GM10248 (cell line): ENCODE measurements at regions not wholly inside any gene's neighbourhood (a gene's known extent, or its start where the extent isn't known, plus 50 kb on each side); places are given as distances from the start of the nearest gene placed in this dataset.

Source experiments
- CTCF ChIA-PET: fragments of 300-600 bp; sonication (Branson Sonifier 250); formaldehyde crosslinking; extraction: SDS; loops from one replicate; lab custom pipeline; 2021; ENCODE audit warnings: antibody characterized with exemption; lab: Yijun Ruan, JAX
- POLR2A ChIA-PET: fragments of 350-650 bp; sonication (Branson Sonifier 250); formaldehyde crosslinking; extraction: SDS; loops from one replicate; lab custom pipeline; 2020; ENCODE audit warnings: antibody characterized with exemption; lab: Yijun Ruan, JAX
- DNase-seq: peaks from one replicate; pipeline ENCODE4 v3.0.0; 2012; ENCODE audit errors: extremely low spot score
- TF ChIP-seq, protein P1 (sequence below): IDR thresholded peaks from 2 replicates; pipeline ENCODE4 v1.5.1; 2012; ENCODE audit warnings: mild to moderate bottlenecking, low read depth; ENCODE audit errors: extremely low read depth, missing control alignments, control extremely low read depth

DNA sequence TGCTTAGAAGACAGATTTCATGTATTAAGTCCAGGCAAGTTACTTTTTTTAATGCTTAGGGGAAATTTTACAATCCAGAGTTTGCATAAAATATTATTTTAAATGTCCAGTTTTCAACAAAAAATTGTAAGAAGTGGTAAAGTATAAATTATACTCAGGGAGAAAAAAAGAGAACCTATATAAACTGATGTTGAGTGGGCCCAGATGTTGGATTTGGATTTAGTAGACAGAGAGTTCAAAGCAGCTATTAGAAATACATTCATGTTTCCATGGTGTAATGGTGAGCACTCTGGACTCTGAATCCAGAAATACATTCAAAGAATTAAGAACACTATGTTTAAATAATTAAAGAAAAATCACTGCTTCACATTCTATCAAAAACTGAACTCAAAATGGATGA, 349.9 kb upstream of the ZNF507 start:
- TF ChIP-seq, protein P1, sequence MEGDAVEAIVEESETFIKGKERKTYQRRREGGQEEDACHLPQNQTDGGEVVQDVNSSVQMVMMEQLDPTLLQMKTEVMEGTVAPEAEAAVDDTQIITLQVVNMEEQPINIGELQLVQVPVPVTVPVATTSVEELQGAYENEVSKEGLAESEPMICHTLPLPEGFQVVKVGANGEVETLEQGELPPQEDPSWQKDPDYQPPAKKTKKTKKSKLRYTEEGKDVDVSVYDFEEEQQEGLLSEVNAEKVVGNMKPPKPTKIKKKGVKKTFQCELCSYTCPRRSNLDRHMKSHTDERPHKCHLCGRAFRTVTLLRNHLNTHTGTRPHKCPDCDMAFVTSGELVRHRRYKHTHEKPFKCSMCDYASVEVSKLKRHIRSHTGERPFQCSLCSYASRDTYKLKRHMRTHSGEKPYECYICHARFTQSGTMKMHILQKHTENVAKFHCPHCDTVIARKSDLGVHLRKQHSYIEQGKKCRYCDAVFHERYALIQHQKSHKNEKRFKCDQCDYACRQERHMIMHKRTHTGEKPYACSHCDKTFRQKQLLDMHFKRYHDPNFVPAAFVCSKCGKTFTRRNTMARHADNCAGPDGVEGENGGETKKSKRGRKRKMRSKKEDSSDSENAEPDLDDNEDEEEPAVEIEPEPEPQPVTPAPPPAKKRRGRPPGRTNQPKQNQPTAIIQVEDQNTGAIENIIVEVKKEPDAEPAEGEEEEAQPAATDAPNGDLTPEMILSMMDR, result no peak
- no peak for DNase-seq
- ChIA-PET POLR2A (no interaction called here), CTCF (no interaction called here)

DNA sequence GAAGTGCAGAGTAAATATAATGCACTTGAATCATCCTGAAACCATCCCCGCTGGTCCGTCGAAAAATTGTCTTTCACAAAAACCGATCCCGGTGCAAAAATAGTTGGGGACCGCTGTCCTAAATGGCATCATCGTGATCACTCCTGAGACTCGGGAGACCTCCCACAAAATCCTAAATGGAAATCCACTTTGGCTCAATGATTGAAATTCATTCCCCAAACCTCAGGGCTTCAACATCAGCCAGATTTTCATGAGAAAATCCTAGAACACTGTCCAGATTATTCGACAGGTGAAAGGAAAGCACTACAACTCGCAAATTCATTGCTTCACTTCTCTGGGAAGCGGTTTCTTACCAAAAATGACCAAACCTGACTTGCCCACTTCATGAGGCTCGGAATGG, 335.3 kb upstream of the ZNF507 start:
- POLR2A ChIA-PET, result no interaction called here
- TF ChIP-seq, protein P1, result no peak
- CTCF ChIA-PET, result interaction anchor here (0.7 kb wide), 1 partner anchor 662 kb away, joined by 3 read pairs; no protein-coding TSS in a partner anchor
- DNase-seq, result no peak

DNA sequence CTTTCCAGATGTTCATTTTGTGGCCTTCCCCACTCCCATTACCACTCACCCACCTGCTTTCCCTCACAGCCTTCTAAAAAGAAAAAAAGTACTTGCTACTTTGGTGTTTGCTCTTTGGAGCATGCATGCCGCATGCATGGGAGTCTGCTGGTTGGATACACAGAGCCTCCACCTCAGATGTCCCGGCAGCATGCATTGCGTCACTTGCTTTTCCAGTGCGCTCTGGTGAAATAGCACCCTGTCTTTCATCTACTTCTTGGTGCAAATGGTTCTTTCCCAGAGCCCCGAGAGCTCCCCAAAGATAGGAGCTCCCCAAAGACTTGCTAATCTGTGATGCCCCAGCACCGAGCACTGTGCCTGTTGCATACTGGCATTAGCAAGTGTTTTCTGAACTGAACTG, 333.2 kb upstream of the ZNF507 start:
- CTCF ChIA-PET, result no interaction called here
- DNase-seq, result no peak

DNA sequence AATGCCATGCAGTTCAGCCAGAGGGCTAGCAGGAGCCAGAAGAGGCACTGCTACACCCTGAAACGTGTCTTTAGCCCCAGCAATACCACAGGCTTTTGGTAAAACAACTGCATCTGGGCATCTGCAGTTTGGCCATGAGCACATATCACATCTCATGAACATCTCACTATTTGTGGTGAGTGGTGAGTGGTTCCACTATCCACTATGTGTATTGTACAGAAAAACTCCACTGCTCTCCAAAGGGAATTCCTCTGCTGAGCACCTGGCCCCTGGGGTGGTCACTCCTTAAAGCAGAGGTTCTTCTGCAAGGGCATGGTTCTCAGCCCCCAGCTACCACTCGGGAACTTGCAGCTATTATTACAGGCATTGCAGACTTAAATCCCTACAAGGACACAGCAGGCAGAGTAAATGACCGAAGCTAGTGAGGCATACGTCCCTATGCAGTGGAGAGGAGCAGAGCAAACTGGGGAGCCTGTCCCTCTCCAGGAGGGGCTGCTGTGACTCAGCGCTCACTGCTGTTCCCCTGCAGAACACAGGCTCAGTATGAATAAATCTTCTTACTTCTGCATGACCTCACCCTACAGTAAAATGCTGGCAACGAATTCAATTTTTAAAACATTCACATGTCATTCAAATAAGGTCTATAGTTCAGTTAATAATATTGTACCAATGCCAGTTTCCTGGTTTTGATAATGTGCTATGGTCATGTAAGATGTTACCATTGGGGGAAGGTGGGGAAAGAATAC, 332.4 kb upstream of the ZNF507 start:
- TF ChIP-seq, protein P1, result no peak
- ChIA-PET POLR2A (no interaction called here), CTCF (no interaction called here)
- no peak for DNase-seq

More for the DNA sequence above, 333.2 kb upstream of the ZNF507 start:
- POLR2A ChIA-PET, result no interaction called here
- TF ChIP-seq, protein P1, result no peak

DNA sequence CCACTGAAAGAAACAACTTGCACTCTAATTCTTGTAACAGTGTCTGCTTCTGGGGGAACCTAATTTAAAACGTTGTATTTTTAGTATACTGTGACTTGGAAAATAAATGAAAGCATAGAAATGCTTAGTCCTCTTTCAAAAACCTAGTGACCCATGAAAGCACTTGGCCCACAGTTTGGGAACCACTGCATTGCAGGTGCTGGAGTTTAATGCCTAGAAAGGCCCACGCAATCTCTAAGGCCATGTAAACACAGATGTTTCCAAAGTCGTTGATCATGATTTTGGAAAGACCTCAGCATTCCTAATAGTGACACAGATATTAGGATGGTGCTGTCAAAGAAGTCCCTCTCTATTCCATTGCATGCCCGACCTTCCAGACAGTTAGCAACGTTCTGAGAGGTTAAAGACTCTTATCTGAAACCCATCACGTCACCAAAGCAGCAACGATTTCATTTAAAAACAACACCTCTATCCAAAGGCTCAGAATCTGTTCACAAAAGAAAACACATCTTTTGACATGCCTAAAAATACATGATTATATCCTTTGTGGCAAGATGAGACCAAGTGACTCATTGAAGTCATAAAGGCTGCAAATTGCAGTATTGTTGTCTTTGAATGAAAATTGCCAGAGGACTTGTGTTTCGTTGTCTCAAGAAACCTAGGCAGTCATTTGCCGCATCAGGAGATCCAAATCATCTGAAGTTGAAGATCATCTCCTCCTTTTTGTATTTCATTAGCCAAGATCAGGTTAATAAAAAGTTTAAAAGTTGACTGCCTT, 328.0 kb upstream of the ZNF507 start:
- ChIA-PET POLR2A (no interaction called here), CTCF (no interaction called here)
- TF ChIP-seq, protein P1, result no peak
- DNase-seq, result no peak

GRCh38 chr19:32018014-32018413, 327.4 kb upstream of the ZNF507 start:
- TF ChIP-seq, protein P1, result no peak
- CTCF ChIA-PET, result no interaction called here
- DNase-seq, result no peak
- POLR2A ChIA-PET, result no interaction called here
